HG03378 (cell line): ENCODE measurements at regions not wholly inside any gene's neighbourhood (a gene's known extent, or its start where the extent isn't known, plus 50 kb on each side); places are given as distances from the start of the nearest gene placed in this dataset.
"Not testable (repeated sequence)": the region's sequence is repeated elsewhere in the genome, so short reads cannot be mapped to it uniquely, and the experiment has no call there.

Source experiments
- ATAC-seq: cut with Tn5 transposase; IDR thresholded peaks from one replicate; pipeline ENCODE4 v1.9.1; 2021; ENCODE audit warnings: mild to moderate bottlenecking, moderate library complexity; ENCODE audit not compliant: unreplicated experiment

GRCh38 chr2:138365581-138365980, 136.0 kb upstream of the SPOPL start:
- ATAC-seq: no peak

GRCh38 chr2:138369856-138370255, 131.7 kb upstream of the SPOPL start:
- no peak for ATAC-seq

GRCh38 chr2:138373993-138374408, 127.6 kb upstream of the SPOPL start:
- ATAC-seq: peak; percentile 75

- no peak for ATAC-seq
Observed at GRCh38 chr2:138381373-138381772, 120.2 kb upstream of the SPOPL start.

- ATAC-seq: no peak
Observed at GRCh38 chr2:138382672-138383071, 118.9 kb upstream of the SPOPL start.

GRCh38 chr2:138386191-138386590, 115.4 kb upstream of the SPOPL start:
- ATAC-seq: not testable (repeated sequence)

GRCh38 chr2:138389063-138389462, 112.5 kb upstream of the SPOPL start:
- no peak for ATAC-seq

- no peak for ATAC-seq
Observed at GRCh38 chr2:138390316-138390945, 111.1 kb upstream of the SPOPL start.

- ATAC-seq: no peak
Observed at GRCh38 chr2:138391946-138392345, 109.6 kb upstream of the SPOPL start.

- no peak for ATAC-seq
Observed at GRCh38 chr2:138395565-138396306, 105.8 kb upstream of the SPOPL start.

- no peak for ATAC-seq
Observed at GRCh38 chr2:138396843-138397242, 104.7 kb upstream of the SPOPL start.

- ATAC-seq: no peak
Observed at GRCh38 chr2:138403431-138403927, 98.1 kb upstream of the SPOPL start.

GRCh38 chr2:138414014-138414413, 87.6 kb upstream of the SPOPL start:
- ATAC-seq: no peak

GRCh38 chr2:138415985-138416384, 85.6 kb upstream of the SPOPL start:
- no peak for ATAC-seq

- ATAC-seq: no peak
Observed at GRCh38 chr2:138418453-138418852, 83.1 kb upstream of the SPOPL start.

GRCh38 chr2:138421315-138421970, 80.1 kb upstream of the SPOPL start:
- ATAC-seq: no peak

- ATAC-seq: no peak
Observed at GRCh38 chr2:138421971-138422335, 79.6 kb upstream of the SPOPL start.

- no peak for ATAC-seq
Observed at GRCh38 chr2:138423198-138423597, 78.4 kb upstream of the SPOPL start.

- ATAC-seq: no peak
Observed at GRCh38 chr2:138423745-138424144, 77.8 kb upstream of the SPOPL start.

GRCh38 chr2:138424436-138425140, 77.0 kb upstream of the SPOPL start:
- ATAC-seq: no peak

- not testable (repeated sequence) for ATAC-seq
Observed at GRCh38 chr2:138426116-138426515, 75.5 kb upstream of the SPOPL start.
